Stimulated activated CD8-positive, alpha-beta memory T cell treated with anti-CD3 and anti-CD28 coated beads, Interleukin-2, amount 100 ng/mL, for 1 hour (primary cell): ENCODE measurements at regions not wholly inside any gene's neighbourhood (a gene's known extent, or its start where the extent isn't known, plus 50 kb on each side); places are given as distances from the start of the nearest gene placed in this dataset.

Experiments used
- DNase-seq, 2 donors: peaks; one replicate each; pipeline ENCODE4 v3.0.0-alpha.2; 2020; ENCODE audit warnings: low read depth in 2 of 2

- no peak for DNase-seq
Measured at GRCh38 chr1:36721261-36721660, 238.5 kb upstream of the CSF3R start.

- DNase-seq: no peak
Measured at GRCh38 chr1:36717431-36717830, 234.7 kb upstream of the CSF3R start.

GRCh38 chr1:36715797-36716196 lies 233.1 kb upstream of the CSF3R start:
- DNase-seq: no peak

GRCh38 chr1:36714301-36714700 lies 231.6 kb upstream of the CSF3R start:
- no peak for DNase-seq

- DNase-seq: no peak
Measured at GRCh38 chr1:36711480-36711879, 228.8 kb upstream of the CSF3R start.

- no peak for DNase-seq
Measured at GRCh38 chr1:36710951-36711350, 228.2 kb upstream of the CSF3R start.

GRCh38 chr1:36709869-36710481 lies 227.3 kb upstream of the CSF3R start:
- DNase-seq: no peak

- DNase-seq: no peak
Measured at GRCh38 chr1:36708587-36708986, 225.9 kb upstream of the CSF3R start.

GRCh38 chr1:36707221-36707620 lies 224.5 kb upstream of the CSF3R start:
- no peak for DNase-seq

- no peak for DNase-seq
Measured at GRCh38 chr1:36706416-36706815, 223.7 kb upstream of the CSF3R start.

GRCh38 chr1:36705629-36706028 lies 222.9 kb upstream of the CSF3R start:
- DNase-seq: no peak

GRCh38 chr1:36703526-36704208 lies 221.0 kb upstream of the CSF3R start:
- DNase-seq: no peak

GRCh38 chr1:36702963-36703362 lies 220.2 kb upstream of the CSF3R start:
- no peak for DNase-seq

GRCh38 chr1:36699113-36699911 lies 216.6 kb upstream of the CSF3R start:
- DNase-seq: no peak

- DNase-seq: no peak
Measured at GRCh38 chr1:36697836-36698605, 215.3 kb upstream of the CSF3R start.

GRCh38 chr1:36696261-36696940 lies 213.7 kb upstream of the CSF3R start:
- no peak for DNase-seq

- DNase-seq: no peak
Measured at GRCh38 chr1:36693603-36694002, 210.9 kb upstream of the CSF3R start.

- DNase-seq: no peak
Measured at GRCh38 chr1:36693161-36693525, 210.4 kb upstream of the CSF3R start.

- DNase-seq: no peak
Measured at GRCh38 chr1:36692465-36693160, 209.9 kb upstream of the CSF3R start.

- DNase-seq: no peak
Measured at GRCh38 chr1:36691374-36691773, 208.7 kb upstream of the CSF3R start.

- no peak for DNase-seq
Measured at GRCh38 chr1:36689992-36690391, 207.3 kb upstream of the CSF3R start.
